Mesendoderm (in vitro differentiated cells): ENCODE measurements at regions not wholly inside any gene's neighbourhood (a gene's known extent, or its start where the extent isn't known, plus 50 kb on each side); places are given as distances from the start of the nearest gene placed in this dataset.

Experiments used
- DNase-seq: peaks from one replicate; pipeline ENCODE4 v3.0.0; 2013
- H2AK5ac ChIP-seq: 2 replicates; pipeline ENCODE4 v1.6.1; 2013; ENCODE audit warnings: low read length, inconsistent platforms
- H2BK120ac ChIP-seq: 2 replicates; pipeline ENCODE4 v1.6.1; 2013; ENCODE audit warnings: low read depth, mild to moderate bottlenecking, low read length, moderate library complexity, mixed read lengths
- H2BK15ac ChIP-seq: replicated peaks from 2 replicates; pipeline ENCODE4 v1.6.1; 2013; ENCODE audit warnings: low read depth, mild to moderate bottlenecking, moderate library complexity
- H2BK5ac ChIP-seq: 2 replicates; pipeline ENCODE4 v1.6.1; 2013; ENCODE audit warnings: low read length, inconsistent platforms
- H3K18ac ChIP-seq: 2 replicates; pipeline ENCODE4 v1.6.1; 2013; ENCODE audit warnings: mild to moderate bottlenecking, low read length, mixed read lengths
- H3K23ac ChIP-seq: one replicate; pipeline ENCODE4 v1.6.1; 2013; ENCODE audit warnings: low read length
- H3K27ac ChIP-seq: 2 replicates; pipeline ENCODE4 v1.5.1; 2013; ENCODE audit warnings: low read depth, mild to moderate bottlenecking, inconsistent platforms, low read length, moderate library complexity
- H3K27me3 ChIP-seq: 2 replicates; pipeline ENCODE4 v1.6.1; 2013; ENCODE audit warnings: low read length, control low read depth, mild to moderate bottlenecking, inconsistent platforms; ENCODE audit not compliant: insufficient read depth, poor library complexity
- H3K36me3 ChIP-seq: 2 replicates; pipeline ENCODE4 v1.6.1; 2013; ENCODE audit warnings: low read length, inconsistent platforms; ENCODE audit not compliant: control insufficient read depth, insufficient read depth
- H3K4ac ChIP-seq: one replicate; pipeline ENCODE4 v1.6.1; 2013; ENCODE audit warnings: low read depth, mild to moderate bottlenecking, low read length, moderate library complexity
- H3K4me1 ChIP-seq: 2 replicates; pipeline ENCODE4 v1.6.1; 2013; ENCODE audit warnings: low read depth, low read length, inconsistent platforms; ENCODE audit not compliant: control insufficient read depth
- H3K4me2 ChIP-seq: 2 replicates; pipeline ENCODE4 v1.6.1; 2013; ENCODE audit warnings: low read length
- H3K4me3 ChIP-seq: 2 replicates; pipeline ENCODE4 v1.5.1; 2013; ENCODE audit warnings: mild to moderate bottlenecking, low read length
- H3K56ac ChIP-seq: one replicate; pipeline ENCODE4 v1.6.1; 2013; ENCODE audit warnings: low read length
- H3K79me1 ChIP-seq: 2 replicates; pipeline ENCODE4 v1.6.1; 2013; ENCODE audit warnings: low read length, inconsistent platforms
- H3K79me2 ChIP-seq: 2 replicates; pipeline ENCODE4 v1.6.1; 2013; ENCODE audit warnings: mild to moderate bottlenecking, low read length; ENCODE audit not compliant: control insufficient read depth, insufficient read depth
- H3K9ac ChIP-seq: 2 replicates; pipeline ENCODE4 v1.6.1; 2013; ENCODE audit warnings: low read length, inconsistent platforms
- H4K5ac ChIP-seq: one replicate; pipeline ENCODE4 v1.6.1; 2013; ENCODE audit warnings: low read length
- H4K8ac ChIP-seq: one replicate; pipeline ENCODE4 v1.6.1; 2013; ENCODE audit warnings: low read depth, mild to moderate bottlenecking, control low read depth, low read length, moderate library complexity
- WGBS: extraction: QIAGEN DNeasy Blood & Tissue Kit; methylation state at CpG from one replicate; pipeline ENCODE4 v1.1.7; 2013; ENCODE audit warnings: low lambda C conversion rate, missing lambda C conversion rate; ENCODE audit not compliant: insufficient coverage; ENCODE audit errors: extremely low coverage; 5-methylcytosine and 5-hydroxymethylcytosine counted together

DNA sequence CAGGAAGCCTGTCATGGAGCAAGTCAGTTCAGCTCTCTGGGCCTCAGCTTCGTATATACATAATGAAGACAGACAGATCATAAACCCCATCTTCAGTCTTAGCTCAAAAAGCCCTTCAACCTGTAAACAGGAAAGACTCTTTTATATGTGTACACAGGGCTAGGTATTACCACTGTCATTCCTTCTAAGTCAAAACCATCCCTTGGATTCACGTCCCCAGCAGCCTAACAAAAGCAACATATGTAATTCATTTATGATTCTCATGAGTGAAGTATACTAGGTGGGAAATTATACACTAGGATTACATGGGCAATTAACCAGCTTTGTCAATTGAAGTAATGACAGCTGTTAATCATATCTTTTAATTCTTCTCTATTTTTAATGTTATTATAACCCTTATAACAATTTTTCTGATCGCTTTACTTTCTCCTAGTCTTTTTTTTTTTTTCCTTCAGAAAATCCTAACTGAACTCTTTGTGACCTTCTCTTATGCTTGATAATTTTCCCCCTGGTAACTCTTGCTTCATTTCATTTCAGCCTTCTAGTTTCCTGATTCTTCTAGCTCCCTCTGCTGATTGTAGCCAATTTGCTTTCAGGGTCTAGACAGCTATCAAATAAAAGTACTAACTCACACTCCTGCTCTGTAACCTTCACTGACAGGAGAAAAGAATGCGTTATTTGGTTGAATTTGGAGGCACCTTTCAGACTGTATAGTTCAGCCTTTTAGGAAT lies 99.7 kb downstream of the RBM43 start:
- no peaks in the 10 kb centered on the region for H3K36me3 ChIP-seq
- no CpG with 5 or more reads among the region's 4 CpGs for WGBS
- peak; percentile 22 for DNase-seq
- H3K4me2 ChIP-seq = no peak overlapping the region
- no peak overlapping the region for H4K5ac ChIP-seq
- H4K8ac ChIP-seq = no peak overlapping the region
- no peak overlapping the region for H2BK120ac ChIP-seq
- H3K27ac ChIP-seq = no peak overlapping the region
- H3K79me2 ChIP-seq = no peaks in the 10 kb centered on the region
- no peaks in the 10 kb centered on the region for H3K4me1 ChIP-seq
- H3K27me3 ChIP-seq = no peaks in the 10 kb centered on the region
- H3K56ac ChIP-seq = no peak overlapping the region
- H2AK5ac ChIP-seq = no peak overlapping the region
- no peak overlapping the region for H3K4me3 ChIP-seq
- H2BK5ac ChIP-seq = no peak overlapping the region
- no peak overlapping the region for H3K18ac ChIP-seq
- no peaks in the 10 kb centered on the region for H3K79me1 ChIP-seq
- H3K9ac ChIP-seq = no peak overlapping the region
- H3K23ac ChIP-seq = no peak overlapping the region
- no peak overlapping the region for H2BK15ac ChIP-seq
- H3K4ac ChIP-seq = no peak overlapping the region

DNA sequence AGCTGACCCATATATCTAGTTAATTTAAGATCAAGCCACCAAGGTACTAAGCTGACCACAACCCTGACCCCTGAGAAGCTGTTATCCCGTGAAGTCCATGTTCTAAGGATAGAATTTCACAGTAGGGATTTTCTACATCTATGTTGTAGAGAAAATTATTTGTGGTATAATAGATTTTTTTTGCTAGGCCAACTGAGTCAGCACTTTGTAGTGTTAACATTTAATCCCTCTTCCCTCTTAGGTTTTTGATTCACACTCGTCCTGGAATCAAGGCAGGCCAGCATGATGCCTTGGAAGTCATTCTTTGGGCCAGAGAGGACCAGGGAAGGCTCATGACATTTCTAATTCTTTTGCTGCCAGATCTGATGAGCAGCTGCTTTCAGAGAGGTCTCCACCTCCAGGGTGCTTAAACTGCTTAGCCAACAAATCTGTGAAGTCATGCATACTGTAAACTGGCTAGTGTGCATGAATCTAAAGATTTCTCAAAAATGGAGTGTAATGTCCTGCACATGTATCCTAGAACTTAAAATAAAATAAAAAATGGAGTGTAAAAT lies 102.5 kb downstream of the RBM43 start:
- Histone ChIP-seq H3K27ac (no peak overlapping the region), H3K36me3 (no peaks in the 10 kb centered on the region), H2AK5ac (no peak overlapping the region), H3K23ac (no peak overlapping the region), H3K4ac (no peak overlapping the region), H2BK15ac (no peak overlapping the region), H3K27me3 (no peaks in the 10 kb centered on the region), H3K4me1 (no peaks in the 10 kb centered on the region), H2BK120ac (no peak overlapping the region), H3K18ac (no peak overlapping the region), H3K9ac (no peak overlapping the region), H3K79me1 (no peaks in the 10 kb centered on the region), H3K4me2 (no peak overlapping the region), H3K79me2 (no peaks in the 10 kb centered on the region), H3K56ac (no peak overlapping the region), H4K8ac (no peak overlapping the region), H2BK5ac (no peak overlapping the region), H4K5ac (no peak overlapping the region), H3K4me3 (no peak overlapping the region)
- no peak for DNase-seq
- no CpG with 5 or more reads among the region's 2 CpGs for WGBS

DNA sequence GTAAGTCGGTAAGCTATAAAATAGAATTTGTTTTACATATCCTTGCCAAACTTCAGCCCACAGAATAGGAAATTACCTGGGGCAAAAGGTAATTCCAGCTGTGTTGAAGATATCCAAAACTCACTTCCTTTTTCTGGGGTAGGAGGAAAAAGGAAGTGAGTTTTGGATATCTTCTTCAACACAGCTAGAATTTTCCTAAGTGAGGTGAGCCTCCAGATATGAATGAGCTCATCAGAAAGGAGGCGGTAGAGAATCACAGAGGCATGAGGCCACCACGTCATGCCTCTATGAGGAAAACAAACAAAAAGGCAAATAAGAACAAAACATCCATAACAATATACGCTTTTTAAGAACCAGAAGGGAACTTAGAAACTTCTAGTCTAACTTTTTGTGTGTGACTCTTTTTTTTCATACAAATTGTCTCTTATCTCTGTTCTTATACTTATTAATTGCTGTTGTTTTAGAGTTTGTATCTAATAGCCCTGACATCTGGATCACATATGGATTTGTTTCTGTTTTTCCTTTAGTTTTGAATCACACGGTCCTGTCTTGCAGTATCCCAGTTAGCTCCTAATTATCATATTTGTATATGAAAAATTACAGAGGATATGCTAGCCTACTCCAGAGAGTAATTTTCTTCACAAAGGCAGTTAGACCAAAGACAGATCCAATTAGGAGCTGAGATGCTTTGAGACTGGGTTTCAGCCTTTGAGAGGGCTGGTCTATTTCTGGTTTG lies 104.5 kb downstream of the RBM43 start:
- no peak overlapping the region for H2BK15ac ChIP-seq
- DNase-seq = no peak
- H3K36me3 ChIP-seq = no peaks in the 10 kb centered on the region
- no CpG with 5 or more reads among the region's 5 CpGs for WGBS
- no peaks in the 10 kb centered on the region for H3K4me1 ChIP-seq
- H3K79me1 ChIP-seq = no peaks in the 10 kb centered on the region
- H3K4me3 ChIP-seq = no peak overlapping the region
- no peak overlapping the region for H4K8ac ChIP-seq
- no peak overlapping the region for H3K56ac ChIP-seq
- H4K5ac ChIP-seq = no peak overlapping the region
- no peak overlapping the region for H3K4me2 ChIP-seq
- no peak overlapping the region for H3K23ac ChIP-seq
- H3K4ac ChIP-seq = no peak overlapping the region
- no peaks in the 10 kb centered on the region for H3K79me2 ChIP-seq
- H2BK120ac ChIP-seq = no peak overlapping the region
- no peak overlapping the region for H3K18ac ChIP-seq
- H3K27me3 ChIP-seq = no peaks in the 10 kb centered on the region
- no peak overlapping the region for H2BK5ac ChIP-seq
- no peak overlapping the region for H3K9ac ChIP-seq
- no peak overlapping the region for H2AK5ac ChIP-seq
- H3K27ac ChIP-seq = no peak overlapping the region

DNA sequence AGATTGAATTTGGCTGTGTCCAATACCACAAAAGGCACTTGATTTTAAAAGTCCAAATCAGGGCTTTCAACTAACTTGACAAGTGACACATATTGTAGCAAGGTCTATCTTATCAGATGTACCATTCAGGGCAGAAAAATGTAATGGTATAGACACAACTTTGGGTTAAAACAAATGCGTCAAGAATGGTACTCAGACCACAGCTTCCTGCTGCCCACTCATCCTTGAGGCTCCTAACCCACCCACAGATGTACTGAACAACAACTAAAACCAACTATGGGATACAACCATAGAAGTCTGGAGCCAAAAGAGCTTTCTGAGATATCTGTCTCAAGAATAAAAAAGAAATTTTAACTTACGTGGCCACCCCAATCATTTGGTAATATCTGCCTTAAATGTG lies 105.2 kb downstream of the RBM43 start:
- H3K4me1 ChIP-seq = no peaks in the 10 kb centered on the region

DNA sequence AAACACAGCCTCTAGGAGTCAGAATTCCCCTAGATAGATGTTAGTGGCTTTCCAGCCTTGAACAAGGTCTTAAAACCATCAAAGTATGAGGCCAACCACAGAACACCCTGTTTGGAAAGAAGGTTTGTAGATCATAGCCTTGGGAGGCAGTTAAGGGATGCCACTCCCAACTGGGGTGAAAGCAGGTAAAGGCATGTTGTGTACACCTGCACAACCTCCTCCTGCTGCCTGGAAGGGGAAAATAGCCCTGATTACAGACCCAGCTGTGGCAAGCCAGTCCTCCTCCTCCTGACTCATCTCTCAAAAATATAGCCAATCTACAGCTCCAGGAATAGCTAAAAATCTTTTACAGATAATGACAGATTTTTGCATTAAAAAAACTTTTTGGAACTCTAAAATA lies 108.1 kb downstream of the RBM43 start:
- Histone ChIP-seq H2BK120ac (no peak overlapping the region), H4K5ac (no peak overlapping the region), H3K36me3 (no peaks in the 10 kb centered on the region), H3K18ac (no peak overlapping the region), H3K4ac (no peak overlapping the region), H4K8ac (no peak overlapping the region), H3K27ac (no peak overlapping the region), H3K27me3 (no peaks in the 10 kb centered on the region), H3K9ac (no peak overlapping the region), H3K56ac (no peak overlapping the region), H3K4me1 (no peaks in the 10 kb centered on the region), H3K79me1 (no peaks in the 10 kb centered on the region), H3K23ac (no peak overlapping the region), H2BK15ac (no peak overlapping the region), H3K4me3 (no peak overlapping the region), H3K79me2 (no peaks in the 10 kb centered on the region), H2AK5ac (no peak overlapping the region), H3K4me2 (no peak overlapping the region), H2BK5ac (no peak overlapping the region)
- no peak for DNase-seq

More for the DNA sequence above, 105.2 kb downstream of the RBM43 start:
- Histone ChIP-seq H2BK5ac (no peak overlapping the region), H3K18ac (no peak overlapping the region), H3K4me3 (no peak overlapping the region), H2AK5ac (no peak overlapping the region), H2BK15ac (no peak overlapping the region), H3K23ac (no peak overlapping the region), H3K4ac (no peak overlapping the region), H3K27ac (no peak overlapping the region), H2BK120ac (no peak overlapping the region), H3K56ac (no peak overlapping the region), H3K79me2 (no peaks in the 10 kb centered on the region), H3K79me1 (no peaks in the 10 kb centered on the region), H3K4me2 (no peak overlapping the region), H4K8ac (no peak overlapping the region), H3K27me3 (no peaks in the 10 kb centered on the region), H3K36me3 (no peaks in the 10 kb centered on the region), H4K5ac (no peak overlapping the region), H3K9ac (no peak overlapping the region)
- no CpG with 5 or more reads among the region's 2 CpGs for WGBS
- DNase-seq = no peak
